IPS-20b (cell line): ENCODE measurements at regions not wholly inside any gene's neighbourhood (a gene's known extent, or its start where the extent isn't known, plus 50 kb on each side); places are given as distances from the start of the nearest gene placed in this dataset.

Experiments
- H3K27ac ChIP-seq: one replicate; pipeline ENCODE4 v1.5.1; 2013; ENCODE audit warnings: low read length
- H3K27me3 ChIP-seq: 2 replicates; pipeline ENCODE4 v1.6.1; 2013; ENCODE audit warnings: mild to moderate bottlenecking, low read length, inconsistent platforms; ENCODE audit not compliant: insufficient read depth
- H3K36me3 ChIP-seq: 2 replicates; pipeline ENCODE4 v1.6.1; 2013; ENCODE audit warnings: low read depth, mild to moderate bottlenecking, inconsistent platforms, low read length, moderate library complexity; ENCODE audit not compliant: insufficient read depth
- H3K4me1 ChIP-seq: 2 replicates; pipeline ENCODE4 v1.6.1; 2013; ENCODE audit warnings: mild to moderate bottlenecking, control low read depth, inconsistent platforms, low read length, moderate library complexity; ENCODE audit not compliant: insufficient read depth
- H3K4me3 ChIP-seq: 2 replicates; pipeline ENCODE4 v1.5.1; 2013; ENCODE audit warnings: mild to moderate bottlenecking, low read length, inconsistent platforms
- H3K9ac ChIP-seq: 2 replicates; pipeline ENCODE4 v1.6.1; 2013; ENCODE audit warnings: low read depth, mild to moderate bottlenecking, inconsistent platforms, low read length, moderate library complexity
- H3K9me3 ChIP-seq: 2 replicates; pipeline ENCODE4 v1.6.1; 2013; ENCODE audit warnings: mild to moderate bottlenecking, low read depth, low read length, inconsistent platforms; ENCODE audit not compliant: insufficient read depth

DNA sequence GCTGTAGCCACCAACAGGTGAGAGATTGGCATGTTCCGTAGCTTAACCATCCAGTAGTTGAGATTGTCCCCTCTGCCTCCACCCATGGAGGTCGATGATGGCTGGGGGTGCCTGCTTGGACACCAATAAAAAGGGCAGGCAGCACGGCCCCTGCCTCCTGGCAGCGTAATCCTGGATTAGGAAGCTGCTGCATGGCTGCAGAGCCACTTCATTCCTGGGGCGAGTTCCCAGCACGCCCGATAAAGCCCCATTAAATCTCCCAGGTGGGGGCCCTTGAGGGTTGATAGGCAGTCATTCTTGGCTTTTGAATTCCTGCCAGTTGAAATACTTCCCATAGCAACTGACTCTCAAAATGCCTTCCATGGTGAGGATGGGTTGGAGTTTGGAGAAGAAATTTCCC, 67.8 kb downstream of the PLXNA1 start:
- Histone ChIP-seq H3K9me3 (no peaks in the 10 kb centered on the region), H3K4me3 (no peak overlapping the region), H3K9ac (no peak overlapping the region), H3K27ac (no peak overlapping the region), H3K36me3 (no peaks in the 10 kb centered on the region), H3K27me3 (no peaks in the 10 kb centered on the region), H3K4me1 (no peaks in the 10 kb centered on the region)

DNA sequence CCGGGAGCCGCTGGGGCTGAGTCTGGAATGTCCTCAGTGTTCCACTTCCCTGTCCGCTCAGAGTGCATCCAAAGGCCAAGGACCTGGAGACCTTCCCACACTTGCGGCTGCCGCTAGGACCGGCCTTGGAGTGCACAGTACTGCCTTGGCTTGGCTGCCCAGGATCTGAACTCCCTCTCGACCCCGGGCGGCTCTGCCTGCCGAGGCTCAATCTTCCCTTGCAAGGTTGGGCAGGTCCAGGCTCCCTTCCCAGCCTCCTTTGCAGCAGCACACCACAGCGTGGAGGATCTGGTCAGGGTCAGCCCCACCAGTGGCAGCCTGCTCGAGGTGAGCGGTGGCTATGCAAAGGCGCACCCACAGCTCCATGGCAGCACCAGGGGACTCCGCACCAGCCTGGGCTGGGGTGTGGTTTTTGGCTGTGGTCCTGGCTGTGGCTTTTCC, 69.2 kb downstream of the PLXNA1 start:
- Histone ChIP-seq H3K9me3 (peaks cover 8% of the 10 kb centered on the region; the same call in 1 of the 2 replicates), H3K4me1 (no peaks in the 10 kb centered on the region), H3K4me3 (no peak overlapping the region), H3K27me3 (no peaks in the 10 kb centered on the region), H3K27ac (no peak overlapping the region), H3K9ac (no peak overlapping the region), H3K36me3 (no peaks in the 10 kb centered on the region)

DNA sequence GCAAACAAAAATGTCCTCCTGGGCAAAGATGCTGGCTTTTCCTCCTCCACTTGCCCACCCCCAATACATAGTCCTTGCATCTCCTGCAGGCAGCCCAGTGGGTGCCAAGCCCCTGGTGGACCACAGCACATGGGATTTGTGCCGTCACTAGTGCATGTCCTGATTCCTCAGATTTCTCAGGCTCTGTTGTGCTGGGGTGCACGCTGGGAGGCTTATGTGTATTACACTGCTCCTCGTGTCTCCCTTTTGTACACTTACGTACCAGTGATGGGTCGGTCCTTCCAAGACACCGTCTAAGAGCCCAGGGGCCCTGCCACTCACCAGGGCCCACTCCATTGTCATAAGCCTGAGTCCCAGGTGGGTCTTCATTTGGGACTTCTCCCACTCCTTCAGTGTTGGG, 70.1 kb downstream of the PLXNA1 start:
- Histone ChIP-seq H3K4me3 (no peak overlapping the region), H3K9ac (no peak overlapping the region), H3K36me3 (no peaks in the 10 kb centered on the region), H3K9me3 (peaks cover 14% of the 10 kb centered on the region; the same call in 1 of the 2 replicates), H3K4me1 (no peaks in the 10 kb centered on the region), H3K27me3 (no peaks in the 10 kb centered on the region), H3K27ac (no peak overlapping the region)

DNA sequence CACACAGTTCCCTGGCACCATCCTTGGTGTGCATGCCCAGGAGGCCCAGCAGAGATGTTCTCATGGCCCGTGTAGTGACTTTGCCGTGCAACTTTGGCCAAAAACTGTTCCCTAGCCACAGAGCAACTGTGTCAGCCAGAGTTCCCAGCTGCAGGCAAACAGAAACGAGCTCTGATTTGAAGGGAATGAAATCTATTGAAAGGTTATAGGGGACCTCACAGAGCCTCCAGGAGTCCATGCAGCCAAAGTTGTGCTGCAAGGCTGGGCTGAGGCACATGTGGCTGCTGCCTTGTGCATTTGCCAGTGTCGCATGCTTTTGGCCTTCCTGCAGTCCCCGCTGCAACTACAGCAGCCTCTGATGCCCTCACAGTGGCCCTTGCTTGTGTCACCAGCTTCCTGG, 70.5 kb downstream of the PLXNA1 start:
- Histone ChIP-seq H3K27ac (no peak overlapping the region), H3K27me3 (no peaks in the 10 kb centered on the region), H3K4me1 (no peaks in the 10 kb centered on the region), H3K9ac (no peak overlapping the region), H3K36me3 (no peaks in the 10 kb centered on the region), H3K9me3 (peaks cover 14% of the 10 kb centered on the region; the same call in 1 of the 2 replicates), H3K4me3 (no peak overlapping the region)

DNA sequence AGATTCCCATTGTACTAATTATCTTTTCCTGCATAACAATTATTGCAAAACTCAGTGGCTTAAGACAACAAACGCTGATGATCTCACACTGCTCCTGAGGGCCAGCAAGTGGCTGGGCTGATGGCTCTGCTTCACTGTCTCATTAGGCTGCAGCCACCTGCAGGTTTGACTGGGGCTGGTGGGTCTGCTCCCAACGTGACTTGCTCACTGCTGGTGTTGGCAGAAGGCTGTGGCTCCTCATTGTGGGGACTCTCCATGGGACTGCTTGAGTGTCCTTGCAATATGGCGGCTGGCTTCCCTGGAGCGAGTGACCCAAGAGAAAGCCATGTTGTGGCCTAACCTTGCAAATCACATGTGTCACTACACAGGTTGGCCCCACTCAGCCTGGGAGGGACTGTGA, 71.1 kb downstream of the PLXNA1 start:
- Histone ChIP-seq H3K4me3 (no peak overlapping the region), H3K9ac (no peak overlapping the region), H3K9me3 (peaks cover 14% of the 10 kb centered on the region; the same call in 1 of the 2 replicates), H3K27me3 (no peaks in the 10 kb centered on the region), H3K4me1 (no peaks in the 10 kb centered on the region), H3K36me3 (no peaks in the 10 kb centered on the region), H3K27ac (no peak overlapping the region)

DNA sequence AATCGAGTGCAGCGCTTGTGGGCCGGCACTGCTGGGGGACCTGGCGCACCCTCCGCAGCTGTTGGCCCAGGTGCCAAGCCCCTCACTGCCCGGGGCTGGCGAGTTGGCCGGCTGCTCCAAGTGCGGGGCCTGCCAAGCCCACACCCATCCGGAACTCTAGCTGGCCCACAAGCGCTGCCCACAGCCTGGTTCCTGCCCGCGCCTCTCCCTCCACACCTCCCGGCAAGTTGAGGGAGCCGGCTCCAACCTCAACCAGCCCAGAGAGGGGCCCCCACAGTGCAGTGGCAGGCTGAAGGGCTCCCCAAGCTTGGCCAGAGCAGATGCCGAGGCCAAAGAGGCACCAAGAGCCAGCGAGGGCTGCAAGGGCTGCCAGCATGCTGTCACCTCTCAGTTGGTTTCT, 73.4 kb downstream of the PLXNA1 start:
- H3K27ac ChIP-seq = no peak overlapping the region
- no peak overlapping the region for H3K9ac ChIP-seq
- H3K9me3 ChIP-seq = peaks cover 14% of the 10 kb centered on the region; the same call in 1 of the 2 replicates
- no peaks in the 10 kb centered on the region for H3K27me3 ChIP-seq
- H3K36me3 ChIP-seq = no peaks in the 10 kb centered on the region
- H3K4me3 ChIP-seq = no peak overlapping the region
- H3K4me1 ChIP-seq = no peaks in the 10 kb centered on the region

DNA sequence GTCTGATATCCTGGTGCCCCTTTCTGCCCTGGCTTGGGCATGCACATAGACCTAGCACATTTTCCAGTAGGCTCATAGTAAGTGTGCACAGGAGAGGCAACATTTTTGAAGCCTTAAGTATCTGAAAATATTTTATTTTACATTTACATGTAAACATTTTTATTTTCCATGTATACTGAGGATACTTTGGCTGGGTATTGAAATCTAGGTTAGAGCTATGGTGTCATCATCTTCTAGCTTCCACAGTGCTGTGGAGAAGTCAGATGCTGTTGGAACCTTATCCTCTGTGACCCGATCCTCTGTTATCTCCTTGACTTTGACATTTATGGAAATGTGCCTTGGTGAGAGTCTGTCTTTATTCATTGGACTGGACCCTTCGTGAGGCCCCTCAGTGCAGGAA, 74.1 kb downstream of the PLXNA1 start:
- H3K27ac ChIP-seq = no peak overlapping the region
- H3K27me3 ChIP-seq = no peaks in the 10 kb centered on the region
- H3K4me1 ChIP-seq = no peaks in the 10 kb centered on the region; the same call in 1 of the 2 replicates
- H3K36me3 ChIP-seq = no peaks in the 10 kb centered on the region
- H3K9me3 ChIP-seq = peaks cover 14% of the 10 kb centered on the region; the same call in 1 of the 2 replicates
- no peak overlapping the region for H3K4me3 ChIP-seq
- no peak overlapping the region for H3K9ac ChIP-seq

DNA sequence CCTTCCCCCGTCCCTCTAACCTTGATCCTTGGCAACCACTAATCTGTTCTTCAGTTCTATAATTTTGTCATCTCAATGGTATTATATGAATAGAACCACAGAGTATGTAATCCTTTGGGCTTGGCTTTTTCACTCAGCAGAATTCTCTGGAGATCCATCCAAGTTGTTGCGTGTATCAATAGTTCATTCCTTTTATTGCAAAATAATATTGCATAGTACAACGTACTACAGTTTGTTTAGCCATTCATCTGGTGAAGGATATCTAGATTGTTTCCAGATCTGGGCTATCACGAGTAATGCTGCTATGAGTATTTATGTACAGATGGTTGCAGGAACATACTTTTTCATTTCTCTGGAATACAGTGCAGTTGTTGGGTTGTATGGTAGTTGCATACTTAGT, 76.2 kb downstream of the PLXNA1 start:
- no peaks in the 10 kb centered on the region for H3K27me3 ChIP-seq
- H3K9ac ChIP-seq = no peak overlapping the region
- no peaks in the 10 kb centered on the region; the same call in 1 of the 2 replicates for H3K4me1 ChIP-seq
- H3K36me3 ChIP-seq = no peaks in the 10 kb centered on the region
- no peak overlapping the region for H3K4me3 ChIP-seq
- H3K9me3 ChIP-seq = peaks cover 14% of the 10 kb centered on the region; the same call in 1 of the 2 replicates
- H3K27ac ChIP-seq = no peak overlapping the region

DNA sequence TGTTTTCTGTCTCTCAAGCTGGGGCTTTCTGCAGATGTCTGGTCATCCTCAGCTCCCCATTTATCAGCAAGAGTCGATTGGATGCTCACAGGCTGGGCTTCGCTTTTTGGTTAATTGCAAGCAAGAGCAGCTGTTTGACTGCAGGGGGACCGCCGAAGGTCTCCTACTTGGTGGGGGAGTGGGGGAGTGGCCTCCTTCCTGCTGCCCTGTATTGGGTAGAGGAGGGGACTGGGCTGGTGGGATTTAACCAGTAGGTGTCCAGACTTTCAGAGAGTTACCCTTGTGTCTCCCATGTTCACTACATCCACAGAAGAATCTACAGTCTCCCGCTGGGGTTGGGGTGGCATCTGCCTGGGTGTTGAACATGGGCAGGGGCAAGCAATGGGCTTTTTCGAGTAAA, 78.7 kb downstream of the PLXNA1 start:
- H3K27ac ChIP-seq = no peak overlapping the region
- H3K4me3 ChIP-seq = no peak overlapping the region
- no peaks in the 10 kb centered on the region for H3K27me3 ChIP-seq
- H3K4me1 ChIP-seq = no peaks in the 10 kb centered on the region; the same call in 1 of the 2 replicates
- H3K9me3 ChIP-seq = peaks cover 12% of the 10 kb centered on the region; the same call in 1 of the 2 replicates
- H3K36me3 ChIP-seq = no peaks in the 10 kb centered on the region
- no peak overlapping the region for H3K9ac ChIP-seq

DNA sequence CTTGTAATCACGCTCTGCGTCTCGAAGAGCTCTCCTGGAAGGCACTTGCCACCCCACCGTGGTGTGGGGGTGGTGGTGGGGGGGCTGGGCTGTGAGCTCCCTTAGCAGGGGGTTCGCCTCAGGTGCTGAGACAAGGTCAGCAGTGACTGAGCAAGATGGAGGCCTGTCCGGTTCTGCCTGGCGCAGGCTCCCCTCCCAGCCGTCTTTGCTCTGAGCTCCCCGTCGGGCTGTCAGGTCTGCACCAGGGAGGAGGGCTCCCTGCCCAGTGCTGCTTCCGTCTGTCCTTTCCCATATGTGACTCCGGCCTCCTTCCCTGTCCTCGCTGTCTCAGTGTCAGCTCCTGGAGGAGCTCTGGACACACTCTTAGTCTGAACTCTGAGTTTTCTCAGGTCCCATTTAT, 80.0 kb downstream of the PLXNA1 start:
- Histone ChIP-seq H3K27me3 (no peaks in the 10 kb centered on the region), H3K9ac (no peak overlapping the region), H3K36me3 (no peaks in the 10 kb centered on the region), H3K4me1 (no peaks in the 10 kb centered on the region; the same call in 1 of the 2 replicates), H3K4me3 (no peak overlapping the region), H3K27ac (no peak overlapping the region), H3K9me3 (no peaks in the 10 kb centered on the region)

DNA sequence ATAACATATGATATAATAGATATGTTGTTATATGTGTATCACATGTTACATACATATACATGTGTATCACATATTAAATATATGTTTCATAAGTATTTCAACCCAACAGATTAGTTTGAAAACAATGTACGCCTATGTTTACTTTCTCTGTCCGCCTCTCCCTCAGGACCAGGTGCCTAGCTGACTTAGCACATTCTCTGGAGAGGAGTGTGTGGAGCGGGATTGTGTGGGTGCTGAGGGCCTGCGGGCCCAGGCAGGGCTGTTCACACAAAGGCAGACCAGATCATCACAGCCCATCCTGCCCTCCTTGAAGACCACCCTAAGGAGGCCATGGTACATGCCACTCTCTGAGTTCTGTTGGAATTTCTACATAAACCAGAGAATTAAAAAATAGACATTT, 81.0 kb downstream of the PLXNA1 start:
- no peaks in the 10 kb centered on the region for H3K36me3 ChIP-seq
- H3K27me3 ChIP-seq = no peaks in the 10 kb centered on the region
- no peaks in the 10 kb centered on the region for H3K9me3 ChIP-seq
- no peak overlapping the region for H3K9ac ChIP-seq
- no peaks in the 10 kb centered on the region; the same call in 1 of the 2 replicates for H3K4me1 ChIP-seq
- H3K4me3 ChIP-seq = no peak overlapping the region
- H3K27ac ChIP-seq = no peak overlapping the region

DNA sequence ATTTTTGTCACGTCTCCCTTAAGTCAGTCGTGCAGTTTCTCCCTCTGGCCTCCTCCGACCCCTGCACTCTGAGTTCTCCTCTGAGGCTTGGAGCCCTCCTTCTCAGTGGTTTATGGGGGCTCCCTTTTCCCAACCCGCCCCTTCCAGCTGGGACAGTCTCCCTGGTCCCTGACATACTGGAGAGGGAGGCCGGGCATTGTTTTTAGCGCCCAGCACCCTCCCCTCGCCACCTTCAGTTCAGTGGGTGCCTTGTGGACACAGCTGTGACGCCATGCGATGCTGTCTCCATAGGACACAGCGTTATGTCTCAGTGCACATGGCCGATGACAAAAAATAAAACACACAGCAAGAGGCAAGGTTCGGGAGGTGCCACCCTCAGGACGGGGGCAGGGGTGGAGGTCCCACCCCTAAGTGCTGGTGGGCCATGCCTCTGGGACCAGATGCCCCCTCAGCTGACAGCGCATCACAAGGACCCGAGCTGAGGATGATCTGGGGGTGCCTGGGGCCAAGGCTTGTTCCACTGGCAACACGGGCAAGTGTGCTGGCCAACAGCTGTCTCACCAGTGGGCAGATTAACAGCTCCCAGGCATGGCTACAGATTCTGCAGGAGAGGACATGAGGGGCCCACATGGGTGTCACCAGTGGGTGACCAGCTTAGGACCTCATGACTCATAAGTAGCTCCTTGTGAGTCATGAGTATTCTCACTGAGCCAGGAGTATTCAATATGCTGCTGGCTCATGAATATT, 81.6 kb downstream of the PLXNA1 start:
- H3K27me3 ChIP-seq = no peaks in the 10 kb centered on the region
- no peak overlapping the region for H3K4me3 ChIP-seq
- H3K4me1 ChIP-seq = no peaks in the 10 kb centered on the region; the same call in 1 of the 2 replicates
- no peak overlapping the region for H3K9ac ChIP-seq
- no peaks in the 10 kb centered on the region for H3K36me3 ChIP-seq
- H3K27ac ChIP-seq = no peak overlapping the region
- H3K9me3 ChIP-seq = no peaks in the 10 kb centered on the region
